ENCODE measurements at regions not wholly inside any gene's neighbourhood (a gene's known extent, or its start where the extent isn't known, plus 50 kb on each side); places are given as distances from the start of the nearest gene placed in this dataset.
"Not testable (repeated sequence)": the region's sequence is repeated elsewhere in the genome, so short reads cannot be mapped to it uniquely, and the experiment has no call there.

DNA sequence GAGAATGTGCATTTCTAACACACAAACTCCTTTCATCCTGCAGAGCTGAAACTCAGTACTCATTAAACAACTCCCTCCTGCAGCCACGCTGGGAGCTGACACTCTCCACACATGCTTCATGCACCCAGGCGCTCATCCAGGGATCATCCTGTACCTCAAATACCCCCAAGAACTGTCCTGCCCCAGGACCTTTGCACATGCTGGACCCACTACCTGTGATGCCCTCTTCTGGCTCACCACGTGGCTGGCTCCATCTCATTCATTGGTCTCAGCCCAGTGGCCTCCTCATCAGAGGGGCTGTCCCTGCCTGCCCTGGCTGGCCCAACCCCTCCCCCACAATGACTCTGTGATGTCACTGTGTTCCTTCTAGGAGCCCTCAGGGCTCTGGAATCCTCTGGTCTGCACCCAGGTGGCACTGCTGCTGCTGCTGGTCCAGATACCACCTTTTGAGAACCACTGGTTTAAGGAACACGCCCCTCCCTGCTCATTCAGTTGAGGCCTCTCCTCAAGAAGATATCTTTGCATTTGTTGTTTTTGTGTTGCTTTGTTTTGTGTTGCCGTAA is 160.9 kb upstream of the FOXF1 start:
- H3K27ac Mint-ChIP-seq, result no peak overlapping the region
- no peaks in the 10 kb centered on the region for H3K36me3 Mint-ChIP-seq
- H3K4me1 Mint-ChIP-seq, result no peaks in the 10 kb centered on the region
- ChIA-PET POLR2A (no interaction called here), CTCF (no interaction called here)
- no peaks in the 10 kb centered on the region for H3K4me1 ChIP-seq (ENCODE audit: insufficient read depth, low read length)
- no peak for DNase-seq
- peaks cover 13 to 45% of the 10 kb centered on the region in 2 donors for H3K27me3 Mint-ChIP-seq
- H3K27me3 ChIP-seq (ENCODE audit: insufficient read depth, low read length, poor library complexity, severe bottlenecking), result no peaks in the 10 kb centered on the region
- H3K27ac ChIP-seq (ENCODE audit: low read depth, low read length), result no peak overlapping the region
- H3K9me3 Mint-ChIP-seq, result peaks cover 0 to 2% (median 0%) of the 10 kb centered on the region in 5 donors
- H3K9me3 ChIP-seq (ENCODE audit: low read length), result no peaks in the 10 kb centered on the region
- no peaks in the 10 kb centered on the region for H3K36me3 ChIP-seq (ENCODE audit: insufficient read depth, low read length)
- H3K4me3 ChIP-seq (ENCODE audit: low read length), result no peak overlapping the region
- H3K4me3 Mint-ChIP-seq, result no peak overlapping the region

GRCh38 chr16:86350289-86350688 is 160.0 kb upstream of the FOXF1 start:
- Mint-ChIP-seq H3K36me3 (no peaks in the 10 kb centered on the region), H3K9me3 (peaks cover 0 to 2% (median 2%) of the 10 kb centered on the region in 5 donors), H3K4me1 (no peaks in the 10 kb centered on the region), H3K27me3 (peaks cover 13 to 41% of the 10 kb centered on the region in 2 donors), H3K4me3 (no peak overlapping the region), H3K27ac (no peak overlapping the region)
- Histone ChIP-seq H3K4me3 (ENCODE audit: low read length) (no peak overlapping the region), H3K27ac (ENCODE audit: low read depth, low read length) (no peak overlapping the region), H3K9me3 (ENCODE audit: low read length) (no peaks in the 10 kb centered on the region), H3K27me3 (ENCODE audit: insufficient read depth, low read length, poor library complexity, severe bottlenecking) (no peaks in the 10 kb centered on the region), H3K4me1 (ENCODE audit: insufficient read depth, low read length) (no peaks in the 10 kb centered on the region), H3K36me3 (ENCODE audit: insufficient read depth, low read length) (no peaks in the 10 kb centered on the region)
- no peak for DNase-seq
- CTCF ChIA-PET, result no interaction called here
- POLR2A ChIA-PET, result no interaction called here

DNA sequence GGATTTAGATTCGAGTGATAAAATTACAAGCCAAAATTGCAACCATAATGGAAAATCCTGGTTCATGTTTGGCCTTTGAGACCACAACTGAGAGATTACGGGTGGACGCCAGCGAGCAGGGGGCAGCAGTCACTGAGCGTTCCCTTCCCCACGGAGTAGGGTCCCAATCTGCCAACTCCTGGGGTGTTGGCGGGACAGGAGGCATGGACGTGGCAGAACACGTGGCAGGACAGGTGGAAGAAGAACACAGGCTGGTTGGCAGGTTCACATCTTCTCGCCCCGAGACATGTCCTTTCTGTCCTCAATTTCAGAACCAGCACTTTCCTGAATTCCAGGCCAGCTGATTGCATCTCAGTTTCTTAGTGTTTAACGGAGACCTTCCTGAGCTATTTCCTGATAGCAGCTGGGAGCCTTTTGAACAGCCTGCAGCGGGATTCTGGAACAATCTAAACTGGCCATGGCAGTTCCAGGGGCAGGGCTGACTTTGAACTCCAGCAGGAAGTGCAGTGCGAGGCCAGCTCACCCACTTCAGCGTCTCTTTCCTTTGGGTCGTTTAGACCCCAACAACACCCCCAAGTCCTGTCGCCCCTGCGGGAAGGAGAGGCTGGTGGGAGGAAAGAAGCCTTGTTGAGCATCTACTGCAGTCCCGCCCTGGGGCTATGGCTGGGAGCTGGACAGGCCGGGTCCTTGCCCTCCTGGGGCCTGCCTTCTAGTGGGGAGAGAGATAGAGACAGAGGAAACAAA is 159.1 kb upstream of the FOXF1 start:
- H3K36me3 ChIP-seq (ENCODE audit: insufficient read depth, low read length), result no peaks in the 10 kb centered on the region
- no peaks in the 10 kb centered on the region for H3K9me3 ChIP-seq (ENCODE audit: low read length)
- no peaks in the 10 kb centered on the region for H3K4me1 Mint-ChIP-seq
- H3K27ac ChIP-seq (ENCODE audit: low read depth, low read length), result no peak overlapping the region
- H3K36me3 Mint-ChIP-seq, result no peaks in the 10 kb centered on the region
- DNase-seq, result no peak
- peaks cover 0 to 9% (median 6%) of the 10 kb centered on the region in 5 donors for H3K9me3 Mint-ChIP-seq
- no peak overlapping the region for H3K27ac Mint-ChIP-seq
- H3K4me3 ChIP-seq (ENCODE audit: low read length), result no peak overlapping the region
- ChIA-PET CTCF (no interaction called here), POLR2A (no interaction called here)
- H3K27me3 ChIP-seq (ENCODE audit: insufficient read depth, low read length, poor library complexity, severe bottlenecking), result no peaks in the 10 kb centered on the region
- H3K4me1 ChIP-seq (ENCODE audit: insufficient read depth, low read length), result no peaks in the 10 kb centered on the region
- H3K27me3 Mint-ChIP-seq, result peaks cover 13 to 39% of the 10 kb centered on the region in 2 donors
- H3K4me3 Mint-ChIP-seq, result no peak overlapping the region

DNA sequence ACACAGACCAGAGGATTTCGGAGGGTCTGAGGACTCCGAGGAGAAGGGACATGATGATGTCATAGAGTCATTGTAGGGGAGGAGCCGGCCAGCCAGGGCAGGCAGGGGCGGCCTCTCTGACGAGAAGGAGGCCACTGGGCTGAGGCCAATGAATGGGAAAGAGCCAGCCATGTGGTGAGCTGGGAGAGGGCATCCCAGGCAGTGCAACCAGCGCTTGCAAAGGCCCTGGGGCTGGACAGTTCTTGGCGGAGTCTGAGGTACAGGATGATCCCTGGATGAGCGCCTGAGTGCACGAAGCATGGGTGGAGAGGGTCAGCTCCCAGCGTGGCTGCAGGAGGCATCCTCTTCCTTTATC is 158.6 kb upstream of the FOXF1 start:
- H3K4me1 ChIP-seq (ENCODE audit: insufficient read depth, low read length); H3K27ac ChIP-seq (ENCODE audit: low read depth, low read length); DNase-seq; H3K4me1 Mint-ChIP-seq; H3K27ac Mint-ChIP-seq; H3K4me3 ChIP-seq (ENCODE audit: low read length); H3K27me3 ChIP-seq (ENCODE audit: insufficient read depth, low read length, poor library complexity, severe bottlenecking); H3K9me3 Mint-ChIP-seq; POLR2A ChIA-PET; H3K36me3 Mint-ChIP-seq; H3K4me3 Mint-ChIP-seq; H3K9me3 ChIP-seq (ENCODE audit: low read length); H3K36me3 ChIP-seq (ENCODE audit: insufficient read depth, low read length); CTCF ChIA-PET: not testable (repeated sequence)
- peaks cover 13 to 35% of the 10 kb centered on the region in 2 donors for H3K27me3 Mint-ChIP-seq

DNA sequence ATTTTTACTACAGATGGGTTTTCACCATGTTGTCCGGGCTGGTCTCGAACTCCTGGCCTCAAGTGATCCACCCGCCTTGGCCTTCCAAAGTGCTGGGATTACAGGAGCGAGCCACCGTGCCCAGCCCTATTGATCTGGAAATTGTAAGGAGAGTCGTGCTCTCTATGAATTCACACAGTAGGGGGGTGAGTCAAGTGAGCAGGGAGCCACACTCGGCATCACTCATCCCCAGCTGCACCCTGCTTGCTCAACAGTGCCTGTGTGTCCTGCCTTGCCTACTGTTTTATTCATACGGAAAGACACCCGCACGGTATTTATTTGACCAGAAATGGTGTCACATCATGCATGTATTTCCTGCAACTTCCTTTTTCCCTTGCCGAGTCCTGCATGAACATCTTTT is 157.2 kb upstream of the FOXF1 start:
- CTCF ChIA-PET, result no interaction called here
- no peak for DNase-seq
- no peaks in the 10 kb centered on the region for H3K4me1 Mint-ChIP-seq
- peaks cover 0 to 11% (median 8%) of the 10 kb centered on the region in 5 donors for H3K9me3 Mint-ChIP-seq
- POLR2A ChIA-PET, result no interaction called here
- H3K27ac Mint-ChIP-seq, result no peak overlapping the region
- no peak overlapping the region for H3K4me3 Mint-ChIP-seq
- no peak overlapping the region for H3K4me3 ChIP-seq (ENCODE audit: low read length)
- no peaks in the 10 kb centered on the region for H3K27me3 ChIP-seq (ENCODE audit: insufficient read depth, low read length, poor library complexity, severe bottlenecking)
- H3K27ac ChIP-seq (ENCODE audit: low read depth, low read length), result no peak overlapping the region
- no peaks in the 10 kb centered on the region for H3K36me3 ChIP-seq (ENCODE audit: insufficient read depth, low read length)
- no peaks in the 10 kb centered on the region for H3K4me1 ChIP-seq (ENCODE audit: insufficient read depth, low read length)
- peaks cover 14 to 42% of the 10 kb centered on the region in 2 donors for H3K27me3 Mint-ChIP-seq
- no peaks in the 10 kb centered on the region for H3K36me3 Mint-ChIP-seq
- H3K9me3 ChIP-seq (ENCODE audit: low read length), result no peaks in the 10 kb centered on the region

- H3K36me3 ChIP-seq (ENCODE audit: insufficient read depth, low read length), result no peaks in the 10 kb centered on the region
- no peaks in the 10 kb centered on the region for H3K36me3 Mint-ChIP-seq
- peaks cover 0 to 12% (median 8%) of the 10 kb centered on the region in 5 donors for H3K9me3 Mint-ChIP-seq
- no peaks in the 10 kb centered on the region for H3K4me1 Mint-ChIP-seq
- no peaks in the 10 kb centered on the region for H3K4me1 ChIP-seq (ENCODE audit: insufficient read depth, low read length)
- no peak for DNase-seq
- H3K9me3 ChIP-seq (ENCODE audit: low read length), result no peaks in the 10 kb centered on the region
- no peaks in the 10 kb centered on the region for H3K27me3 ChIP-seq (ENCODE audit: insufficient read depth, low read length, poor library complexity, severe bottlenecking)
- no peak overlapping the region for H3K27ac ChIP-seq (ENCODE audit: low read depth, low read length)
- peaks cover 19 to 47% of the 10 kb centered on the region in 2 donors for H3K27me3 Mint-ChIP-seq
- H3K4me3 ChIP-seq (ENCODE audit: low read length), result no peak overlapping the region
- ChIA-PET CTCF (no interaction called here), POLR2A (no interaction called here)
- no peak overlapping the region for H3K4me3 Mint-ChIP-seq
- H3K27ac Mint-ChIP-seq, result no peak overlapping the region
Observed at GRCh38 chr16:86353948-86354347, 156.4 kb upstream of the FOXF1 start.

DNA sequence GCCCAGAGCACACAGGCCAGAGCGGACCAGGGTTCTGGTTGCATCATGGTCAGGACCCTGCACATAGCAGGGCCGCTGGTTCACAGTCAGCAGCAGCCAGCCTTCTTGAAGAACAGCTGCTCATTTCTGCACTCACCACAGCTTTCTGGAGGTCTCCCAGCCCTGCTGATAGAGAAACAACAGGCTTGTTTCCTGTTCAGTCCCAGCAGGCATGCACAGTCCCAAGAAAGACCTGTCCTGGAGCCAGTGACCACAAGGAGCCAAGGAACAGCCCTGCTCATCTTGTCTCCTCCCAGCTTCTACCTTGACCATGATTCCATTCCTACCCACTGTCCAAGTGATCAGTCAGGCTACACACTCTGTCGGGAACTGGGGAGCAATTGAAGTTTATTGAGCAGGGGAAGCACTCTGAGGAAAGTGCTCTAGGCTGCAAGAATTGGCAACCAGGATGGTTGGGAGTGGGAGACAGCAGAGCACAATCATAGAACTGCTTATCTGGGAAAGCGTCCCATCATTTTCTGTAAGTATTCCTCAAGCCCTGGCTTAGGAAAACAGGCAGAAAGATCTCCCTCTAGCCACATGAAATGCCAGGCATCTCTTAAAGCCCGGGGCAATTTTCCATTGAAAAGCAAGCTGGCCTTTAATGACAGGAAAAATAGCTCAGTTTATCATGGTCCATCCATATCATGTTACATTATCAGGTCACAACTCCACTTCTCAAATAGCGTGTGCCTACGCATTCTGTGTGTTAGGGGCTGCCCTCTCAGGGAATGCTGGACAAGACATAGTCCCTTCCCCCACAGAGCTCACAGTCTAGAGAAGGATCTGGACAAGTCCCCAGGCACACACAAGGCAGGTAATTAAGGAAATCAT is 155.4 kb upstream of the FOXF1 start:
- Mint-ChIP-seq H3K4me1 (no peaks in the 10 kb centered on the region), H3K36me3 (no peaks in the 10 kb centered on the region)
- CTCF ChIA-PET, result no interaction called here

GRCh38 chr16:86355531-86355930 is 154.8 kb upstream of the FOXF1 start:
- Mint-ChIP-seq H3K4me3 (no peak overlapping the region), H3K9me3 (peaks cover 0 to 12% (median 8%) of the 10 kb centered on the region in 5 donors), H3K27ac (no peak overlapping the region), H3K36me3 (no peaks in the 10 kb centered on the region), H3K27me3 (peaks cover 14 to 44% of the 10 kb centered on the region in 2 donors), H3K4me1 (no peaks in the 10 kb centered on the region)
- ChIA-PET POLR2A (no interaction called here), CTCF (no interaction called here)
- H3K4me1 ChIP-seq (ENCODE audit: insufficient read depth, low read length), result no peaks in the 10 kb centered on the region
- H3K4me3 ChIP-seq (ENCODE audit: low read length), result no peak overlapping the region
- DNase-seq, result no peak
- H3K9me3 ChIP-seq (ENCODE audit: low read length), result no peaks in the 10 kb centered on the region
- no peaks in the 10 kb centered on the region for H3K27me3 ChIP-seq (ENCODE audit: insufficient read depth, low read length, poor library complexity, severe bottlenecking)
- H3K27ac ChIP-seq (ENCODE audit: low read depth, low read length), result no peak overlapping the region
- no peaks in the 10 kb centered on the region for H3K36me3 ChIP-seq (ENCODE audit: insufficient read depth, low read length)

More for the DNA sequence above, 155.4 kb upstream of the FOXF1 start:
- H3K4me3 ChIP-seq (ENCODE audit: low read length), result no peak overlapping the region
- H3K4me3 Mint-ChIP-seq, result no peak overlapping the region
- H3K4me1 ChIP-seq (ENCODE audit: insufficient read depth, low read length), result no peaks in the 10 kb centered on the region
- POLR2A ChIA-PET, result no interaction called here
- H3K36me3 ChIP-seq (ENCODE audit: insufficient read depth, low read length), result no peaks in the 10 kb centered on the region
- no peak for DNase-seq
- H3K27me3 ChIP-seq (ENCODE audit: insufficient read depth, low read length, poor library complexity, severe bottlenecking), result no peaks in the 10 kb centered on the region
- H3K27ac Mint-ChIP-seq, result no peak overlapping the region
- no peaks in the 10 kb centered on the region for H3K9me3 ChIP-seq (ENCODE audit: low read length)
- no peak overlapping the region for H3K27ac ChIP-seq (ENCODE audit: low read depth, low read length)
- peaks cover 0 to 12% (median 8%) of the 10 kb centered on the region in 5 donors for H3K9me3 Mint-ChIP-seq
- H3K27me3 Mint-ChIP-seq, result peaks cover 15 to 51% of the 10 kb centered on the region in 2 donors
